ENCODE measurements at regions not wholly inside any gene's neighbourhood (a gene's known extent, or its start where the extent isn't known, plus 50 kb on each side); places are given as distances from the start of the nearest gene placed in this dataset.
"Not testable (repeated sequence)": the region's sequence is repeated elsewhere in the genome, so short reads cannot be mapped to it uniquely, and the experiment has no call there.

DNA sequence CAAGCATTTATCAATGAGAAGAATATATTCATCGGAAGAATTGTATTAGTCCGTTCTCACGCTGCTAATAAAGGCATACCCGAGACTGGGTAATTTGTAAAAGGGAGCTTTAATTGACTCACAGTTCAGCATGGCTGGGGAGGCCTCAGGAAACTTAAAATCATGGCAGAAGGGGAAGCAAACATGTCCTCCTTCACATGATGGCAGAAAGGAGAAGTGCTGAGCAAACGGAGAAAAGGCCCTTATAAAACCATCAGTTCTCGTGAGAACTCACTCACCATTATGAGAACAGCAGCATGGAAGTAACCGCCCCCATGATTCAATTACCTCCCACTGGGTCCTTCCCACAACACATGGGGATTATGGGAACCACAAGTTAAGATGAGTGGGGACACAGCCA is 1688.2 kb downstream of the SPATA31A7 start:
- not testable (repeated sequence) for TF ChIP-seq SP1 (CRISPR knock-in tag; conservative IDR thresholded peaks at IDR 0.05); ZBTB21 (CRISPR knock-in tag; IDR thresholded peaks at IDR 0.05; ENCODE audit: borderline replicate concordance); CBFB (CRISPR knock-in tag; IDR thresholded peaks at IDR 0.05; ENCODE audit: low read depth); TCF7 (CRISPR knock-in tag; IDR thresholded peaks at IDR 0.05; ENCODE audit: low read depth); ESRRA (CRISPR knock-in tag; IDR thresholded peaks at IDR 0.05; ENCODE audit: borderline replicate concordance)
- TF ChIP-seq, protein P1, sequence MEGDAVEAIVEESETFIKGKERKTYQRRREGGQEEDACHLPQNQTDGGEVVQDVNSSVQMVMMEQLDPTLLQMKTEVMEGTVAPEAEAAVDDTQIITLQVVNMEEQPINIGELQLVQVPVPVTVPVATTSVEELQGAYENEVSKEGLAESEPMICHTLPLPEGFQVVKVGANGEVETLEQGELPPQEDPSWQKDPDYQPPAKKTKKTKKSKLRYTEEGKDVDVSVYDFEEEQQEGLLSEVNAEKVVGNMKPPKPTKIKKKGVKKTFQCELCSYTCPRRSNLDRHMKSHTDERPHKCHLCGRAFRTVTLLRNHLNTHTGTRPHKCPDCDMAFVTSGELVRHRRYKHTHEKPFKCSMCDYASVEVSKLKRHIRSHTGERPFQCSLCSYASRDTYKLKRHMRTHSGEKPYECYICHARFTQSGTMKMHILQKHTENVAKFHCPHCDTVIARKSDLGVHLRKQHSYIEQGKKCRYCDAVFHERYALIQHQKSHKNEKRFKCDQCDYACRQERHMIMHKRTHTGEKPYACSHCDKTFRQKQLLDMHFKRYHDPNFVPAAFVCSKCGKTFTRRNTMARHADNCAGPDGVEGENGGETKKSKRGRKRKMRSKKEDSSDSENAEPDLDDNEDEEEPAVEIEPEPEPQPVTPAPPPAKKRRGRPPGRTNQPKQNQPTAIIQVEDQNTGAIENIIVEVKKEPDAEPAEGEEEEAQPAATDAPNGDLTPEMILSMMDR (IDR thresholded peaks at IDR 0.05): not testable (repeated sequence)
